ENCODE measurements at regions not wholly inside any gene's neighbourhood (a gene's known extent, or its start where the extent isn't known, plus 50 kb on each side); places are given as distances from the start of the nearest gene placed in this dataset.

- DNase-seq, result no peak
These were observed 383.1 kb downstream of the ADRA2A start for GRCh38 chr10:111459967-111460366.

GRCh38 chr10:111472445-111472844 is 395.6 kb downstream of the ADRA2A start:
- no peak for DNase-seq

- DNase-seq, result no peak
These were observed 396.5 kb downstream of the ADRA2A start for GRCh38 chr10:111473361-111473760.

- no peak for DNase-seq
These were observed 398.0 kb downstream of the ADRA2A start for GRCh38 chr10:111474786-111475185.

GRCh38 chr10:111475720-111476119 is 398.9 kb downstream of the ADRA2A start:
- no peak for DNase-seq

- no peak for DNase-seq
These were observed 401.8 kb downstream of the ADRA2A start for GRCh38 chr10:111478651-111479050.

- no peak for DNase-seq
These were observed 403.1 kb downstream of the ADRA2A start for GRCh38 chr10:111479966-111480365.

GRCh38 chr10:111481261-111481826 is 404.5 kb downstream of the ADRA2A start:
- DNase-seq, result no peak

GRCh38 chr10:111481866-111482265 is 405.0 kb downstream of the ADRA2A start:
- no peak for DNase-seq

GRCh38 chr10:111482621-111483216 is 405.9 kb downstream of the ADRA2A start:
- no peak for DNase-seq

GRCh38 chr10:111485767-111486166 is 408.9 kb downstream of the ADRA2A start:
- no peak for DNase-seq

- no peak for DNase-seq
These were observed 409.5 kb downstream of the ADRA2A start for GRCh38 chr10:111486346-111486745.

GRCh38 chr10:111488668-111489067 is 411.8 kb downstream of the ADRA2A start:
- no peak for DNase-seq

GRCh38 chr10:111491154-111491553 is 414.3 kb downstream of the ADRA2A start:
- DNase-seq, result no peak

GRCh38 chr10:111493024-111493625 is 416.3 kb downstream of the ADRA2A start:
- no peak for DNase-seq

- DNase-seq, result no peak
These were observed 421.7 kb downstream of the ADRA2A start for GRCh38 chr10:111498560-111498959.

GRCh38 chr10:111504376-111504775 is 427.5 kb downstream of the ADRA2A start:
- DNase-seq, result no peak

GRCh38 chr10:111506266-111507034 is 429.6 kb downstream of the ADRA2A start:
- no peak for DNase-seq

GRCh38 chr10:111511751-111512150 is 434.9 kb downstream of the ADRA2A start:
- DNase-seq, result no peak

- DNase-seq, result no peak
These were observed 438.4 kb downstream of the ADRA2A start for GRCh38 chr10:111515264-111515663.

- DNase-seq, result no peak
These were observed 438.9 kb downstream of the ADRA2A start for GRCh38 chr10:111515706-111516105.

- DNase-seq, result no peak
These were observed 439.3 kb downstream of the ADRA2A start for GRCh38 chr10:111516144-111516543.

GRCh38 chr10:111522141-111522540 is 445.3 kb downstream of the ADRA2A start:
- no peak for DNase-seq

- DNase-seq, result no peak
These were observed 445.7 kb downstream of the ADRA2A start for GRCh38 chr10:111522551-111522950.

All from NCI-H510A treated with DMSO at 0.1 percent for 48 hours (cell line).